Osteoblast (primary cell): ENCODE measurements at regions not wholly inside any gene's neighbourhood (a gene's known extent, or its start where the extent isn't known, plus 50 kb on each side); places are given as distances from the start of the nearest gene placed in this dataset.

Experiments
- DNase-seq: peaks from one replicate; pipeline ENCODE4 v3.0.0; 2011; ENCODE audit warnings: low spot score, mixed read lengths; ENCODE audit not compliant: insufficient read length; ENCODE audit errors: missing footprints
- H2AFZ ChIP-seq: 2 replicates; pipeline ENCODE4 v1.6.0; 2011; ENCODE audit warnings: mild to moderate bottlenecking, low read length
- H3K27ac ChIP-seq: 2 replicates; pipeline ENCODE4 v1.5.1; 2011; ENCODE audit warnings: mild to moderate bottlenecking, low read depth, low read length, moderate library complexity
- H3K27me3 ChIP-seq: 2 replicates; pipeline ENCODE4 v1.6.0; 2012; ENCODE audit warnings: mild to moderate bottlenecking, control low read depth, inconsistent platforms, low read length, moderate library complexity; ENCODE audit not compliant: insufficient read depth
- H3K36me3 ChIP-seq: 2 replicates; pipeline ENCODE4 v1.5.1; 2011; ENCODE audit warnings: mild to moderate bottlenecking, low read length, control low read depth, moderate library complexity; ENCODE audit not compliant: insufficient read depth
- H3K4me1 ChIP-seq: 2 replicates; pipeline ENCODE4 v1.5.1; 2011; ENCODE audit warnings: mild to moderate bottlenecking, low read length, control low read depth, moderate library complexity; ENCODE audit not compliant: insufficient read depth
- H3K4me2 ChIP-seq: 2 replicates; pipeline ENCODE4 v1.6.0; 2011; ENCODE audit warnings: mild to moderate bottlenecking, low read length; ENCODE audit not compliant: insufficient read depth
- H3K4me3 ChIP-seq: fragments of 200-600 bp; sonication (generic); 3 replicates; pipeline ENCODE4 v1.5.1; 2012; ENCODE audit warnings: mild to moderate bottlenecking, low read length, inconsistent platforms; ENCODE audit not compliant: insufficient read depth
- H3K79me2 ChIP-seq: 2 replicates; pipeline ENCODE4 v1.6.0; 2012; ENCODE audit warnings: mild to moderate bottlenecking, low read length, control low read depth, inconsistent platforms; ENCODE audit not compliant: insufficient read depth
- H3K9me3 ChIP-seq: 2 replicates; pipeline ENCODE4 v1.5.1; 2011; ENCODE audit warnings: low read depth, low read length, control low read depth
- H4K20me1 ChIP-seq: 2 replicates; pipeline ENCODE4 v1.6.0; 2012; ENCODE audit warnings: mild to moderate bottlenecking, low read length, control low read depth; ENCODE audit not compliant: insufficient read depth
- TF ChIP-seq, protein P1 (sequence below): IDR thresholded peaks from 2 replicates; pipeline ENCODE4 v1.5.1; 2011; ENCODE audit warnings: mild to moderate bottlenecking, low read depth, low read length, moderate library complexity; ENCODE audit errors: extremely low read depth

GRCh38 chr6:16904957-16905356 lies 143.7 kb upstream of the ATXN1 start:
- Histone ChIP-seq H2AFZ (no peak overlapping the region), H3K4me1 (peaks cover 25% of the 10 kb centered on the region), H3K36me3 (no peaks in the 10 kb centered on the region), H3K4me2 (no peak overlapping the region), H3K9me3 (no peaks in the 10 kb centered on the region), H3K27ac (no peak overlapping the region), H3K4me3 (no peak overlapping the region), H3K79me2 (no peaks in the 10 kb centered on the region), H4K20me1 (no peaks in the 10 kb centered on the region), H3K27me3 (peaks cover 16% of the 10 kb centered on the region)
- TF ChIP-seq, protein P1, sequence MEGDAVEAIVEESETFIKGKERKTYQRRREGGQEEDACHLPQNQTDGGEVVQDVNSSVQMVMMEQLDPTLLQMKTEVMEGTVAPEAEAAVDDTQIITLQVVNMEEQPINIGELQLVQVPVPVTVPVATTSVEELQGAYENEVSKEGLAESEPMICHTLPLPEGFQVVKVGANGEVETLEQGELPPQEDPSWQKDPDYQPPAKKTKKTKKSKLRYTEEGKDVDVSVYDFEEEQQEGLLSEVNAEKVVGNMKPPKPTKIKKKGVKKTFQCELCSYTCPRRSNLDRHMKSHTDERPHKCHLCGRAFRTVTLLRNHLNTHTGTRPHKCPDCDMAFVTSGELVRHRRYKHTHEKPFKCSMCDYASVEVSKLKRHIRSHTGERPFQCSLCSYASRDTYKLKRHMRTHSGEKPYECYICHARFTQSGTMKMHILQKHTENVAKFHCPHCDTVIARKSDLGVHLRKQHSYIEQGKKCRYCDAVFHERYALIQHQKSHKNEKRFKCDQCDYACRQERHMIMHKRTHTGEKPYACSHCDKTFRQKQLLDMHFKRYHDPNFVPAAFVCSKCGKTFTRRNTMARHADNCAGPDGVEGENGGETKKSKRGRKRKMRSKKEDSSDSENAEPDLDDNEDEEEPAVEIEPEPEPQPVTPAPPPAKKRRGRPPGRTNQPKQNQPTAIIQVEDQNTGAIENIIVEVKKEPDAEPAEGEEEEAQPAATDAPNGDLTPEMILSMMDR: no peak
- DNase-seq: no peak

- Histone ChIP-seq H3K79me2 (no peaks in the 10 kb centered on the region), H3K4me3 (peak overlapping the region; percentile 8), H3K4me2 (peak overlapping the region; percentile 47), H4K20me1 (no peaks in the 10 kb centered on the region), H3K9me3 (no peaks in the 10 kb centered on the region), H2AFZ (no peak overlapping the region), H3K4me1 (peaks cover 20% of the 10 kb centered on the region), H3K27ac (no peak overlapping the region), H3K36me3 (no peaks in the 10 kb centered on the region), H3K27me3 (peaks cover 24% of the 10 kb centered on the region)
- DNase-seq: peak; percentile 59
- TF ChIP-seq, protein P1: no peak
These were observed 142.2 kb upstream of the ATXN1 start for GRCh38 chr6:16903470-16903869.

GRCh38 chr6:16902502-16902901 lies 141.2 kb upstream of the ATXN1 start:
- H3K79me2 ChIP-seq: no peaks in the 10 kb centered on the region
- no peaks in the 10 kb centered on the region for H3K36me3 ChIP-seq
- H3K27me3 ChIP-seq: peaks cover 24% of the 10 kb centered on the region
- H4K20me1 ChIP-seq: no peaks in the 10 kb centered on the region
- H3K9me3 ChIP-seq: no peaks in the 10 kb centered on the region
- H2AFZ ChIP-seq: no peak overlapping the region
- no peak overlapping the region for H3K27ac ChIP-seq
- TF ChIP-seq, protein P1: no peak
- peaks cover 20% of the 10 kb centered on the region for H3K4me1 ChIP-seq
- H3K4me3 ChIP-seq: no peak overlapping the region
- no peak overlapping the region for H3K4me2 ChIP-seq
- DNase-seq: no peak

DNA sequence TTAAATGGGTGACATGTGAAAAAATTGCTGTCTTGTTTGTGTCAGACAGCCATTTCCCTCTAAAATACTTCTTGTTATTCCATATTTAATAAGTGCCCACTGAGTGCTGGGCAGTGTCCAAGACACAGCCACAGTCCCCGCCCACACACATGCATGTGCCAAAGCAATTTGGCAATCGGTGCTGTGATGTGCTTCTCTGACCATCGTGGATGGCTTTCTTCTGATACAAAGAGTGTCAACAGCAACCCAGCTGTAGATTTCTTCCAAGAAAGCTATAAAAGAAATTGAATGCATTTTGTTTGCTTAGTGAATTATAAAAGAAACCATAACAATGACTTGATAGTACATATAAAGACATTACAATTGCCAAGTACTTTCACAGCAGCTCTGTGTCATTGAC lies 140.5 kb upstream of the ATXN1 start:
- Histone ChIP-seq H3K4me1 (peaks cover 20% of the 10 kb centered on the region), H4K20me1 (no peaks in the 10 kb centered on the region), H3K9me3 (no peaks in the 10 kb centered on the region), H3K36me3 (no peaks in the 10 kb centered on the region), H2AFZ (no peak overlapping the region), H3K79me2 (no peaks in the 10 kb centered on the region), H3K4me3 (no peak overlapping the region), H3K27ac (no peak overlapping the region), H3K27me3 (peaks cover 27% of the 10 kb centered on the region), H3K4me2 (peak overlapping the region; percentile 8)
- DNase-seq: peak; percentile 38
- TF ChIP-seq, protein P1: no peak
